HG03060 (cell line): ENCODE measurements at regions not wholly inside any gene's neighbourhood (a gene's known extent, or its start where the extent isn't known, plus 50 kb on each side); places are given as distances from the start of the nearest gene placed in this dataset.

Experiments
- ATAC-seq: cut with Tn5 transposase; IDR thresholded peaks from one replicate; pipeline ENCODE4 v1.9.1; 2021; ENCODE audit warnings: low read depth, moderate number of reproducible peaks; ENCODE audit not compliant: unreplicated experiment

GRCh38 chr18:79608999-79609461 is 70.6 kb upstream of the CTDP1 start:
- no peak for ATAC-seq

- ATAC-seq, result no peak
These were observed 69.7 kb upstream of the CTDP1 start for GRCh38 chr18:79609841-79610281.

- no peak for ATAC-seq
These were observed 69.1 kb upstream of the CTDP1 start for GRCh38 chr18:79610461-79611039.

- no peak for ATAC-seq
These were observed 68.4 kb upstream of the CTDP1 start for GRCh38 chr18:79611040-79611681.

- ATAC-seq, result no peak
These were observed 67.1 kb upstream of the CTDP1 start for GRCh38 chr18:79612291-79613108.

- ATAC-seq, result no peak
These were observed 66.2 kb upstream of the CTDP1 start for GRCh38 chr18:79613186-79613931.

GRCh38 chr18:79614211-79614955 is 65.2 kb upstream of the CTDP1 start:
- no peak for ATAC-seq

- no peak for ATAC-seq
These were observed 64.5 kb upstream of the CTDP1 start for GRCh38 chr18:79615091-79615490.

- ATAC-seq, result no peak
These were observed 64.0 kb upstream of the CTDP1 start for GRCh38 chr18:79615586-79615985.

- ATAC-seq, result no peak
These were observed 62.7 kb upstream of the CTDP1 start for GRCh38 chr18:79616651-79617510.

- ATAC-seq, result no peak
These were observed 61.8 kb upstream of the CTDP1 start for GRCh38 chr18:79617511-79618500.

- no peak for ATAC-seq
These were observed 58.9 kb upstream of the CTDP1 start for GRCh38 chr18:79620576-79621165.

GRCh38 chr18:79621501-79621900 is 58.1 kb upstream of the CTDP1 start:
- no peak for ATAC-seq

GRCh38 chr18:79622004-79622403 is 57.6 kb upstream of the CTDP1 start:
- ATAC-seq, result no peak

- no peak for ATAC-seq
These were observed 55.0 kb upstream of the CTDP1 start for GRCh38 chr18:79624356-79625170.

- ATAC-seq, result peak; percentile 69
These were observed 54.2 kb upstream of the CTDP1 start for GRCh38 chr18:79625195-79625923.
